Liver (tissue), 8 donors: ENCODE measurements at regions not wholly inside any gene's neighbourhood (a gene's known extent, or its start where the extent isn't known, plus 50 kb on each side); places are given as distances from the start of the nearest gene placed in this dataset.

ENCODE experiments used
- DNase-seq: peaks from one replicate; pipeline ENCODE4 v3.0.0-alpha.2; 2017; ENCODE audit warnings: low spot score
- H3K27ac ChIP-seq, 2 donors: one replicate each; pipeline ENCODE4 v1.7.0; 2013; ENCODE audit warnings: inconsistent platforms in 2 of 2, low read length in 2 of 2, control low read depth in 1 of 2, low read depth in 1 of 2, mild to moderate bottlenecking in 1 of 2
- H3K27me3 ChIP-seq, 4 donors: one replicate each; pipeline versions ENCODE4 v1.6.1 to v1.7.0; 2013; ENCODE audit warnings: low read length in 3 of 4, inconsistent platforms in 1 of 4, mild to moderate bottlenecking in 1 of 4, moderate library complexity in 1 of 4; ENCODE audit not compliant: control insufficient read depth in 4 of 4, insufficient read depth in 4 of 4
- H3K36me3 ChIP-seq, 4 donors: one replicate each; pipeline versions ENCODE4 v1.6.1 to v1.7.0; 2013; ENCODE audit warnings: low read length in 3 of 4, mild to moderate bottlenecking in 3 of 4, low read depth in 1 of 4, moderate library complexity in 1 of 4; ENCODE audit not compliant: control insufficient read depth in 4 of 4, insufficient read depth in 3 of 4
- H3K4me1 ChIP-seq, 4 donors: one replicate each; pipeline versions ENCODE4 v1.6.1 to v1.7.0; 2013; ENCODE audit warnings: low read length in 3 of 4, mild to moderate bottlenecking in 3 of 4, moderate library complexity in 1 of 4; ENCODE audit not compliant: control insufficient read depth in 4 of 4, insufficient read depth in 4 of 4
- H3K4me3 ChIP-seq, 3 donors: one replicate each; pipeline versions ENCODE4 v1.6.1 to v1.7.0; 2013; ENCODE audit warnings: low read length in 3 of 3, control low read depth in 1 of 3, low read depth in 1 of 3, mild to moderate bottlenecking in 1 of 3
- H3K9ac ChIP-seq, 2 donors: one replicate each; pipeline ENCODE4 v1.7.0; 2013; ENCODE audit warnings: low read length in 2 of 2, mild to moderate bottlenecking in 2 of 2, moderate library complexity in 2 of 2, control low read depth in 1 of 2, low read depth in 1 of 2
- H3K9me3 ChIP-seq, 4 donors: one replicate each; pipeline versions ENCODE4 v1.6.1 to v1.7.0; 2013; ENCODE audit warnings: low read length in 3 of 4; ENCODE audit not compliant: control insufficient read depth in 4 of 4
- EGR1 ChIP-seq, 2 donors: IDR thresholded peaks; 2 replicates each; pipeline ENCODE4 v1.6.1; 2016 to 2018; ENCODE audit warnings: antibody characterized with exemption in 2 of 2, low read depth in 2 of 2
- FOXA1 ChIP-seq: IDR thresholded peaks from 2 replicates; pipeline ENCODE4 v1.6.1; 2016; ENCODE audit warnings: antibody characterized with exemption
- FOXA2 ChIP-seq: IDR thresholded peaks from 2 replicates; pipeline ENCODE4 v1.6.1; 2016; ENCODE audit warnings: antibody characterized with exemption
- GABPA ChIP-seq, 2 donors: IDR thresholded peaks in 1 of 2; conservative IDR thresholded peaks in 1 of 2; 2 replicates each; pipeline ENCODE4 v1.6.1; 2016; ENCODE audit warnings: antibody characterized with exemption in 2 of 2, mild to moderate bottlenecking in 1 of 2, moderate library complexity in 1 of 2
- HNF4A ChIP-seq, 2 donors: conservative IDR thresholded peaks; 2 replicates each; pipeline ENCODE4 v1.6.1; 2016; ENCODE audit warnings: antibody characterized with exemption in 2 of 2, mild to moderate bottlenecking in 2 of 2
- HNF4G ChIP-seq: IDR thresholded peaks from 2 replicates; pipeline ENCODE4 v1.6.1; 2016; ENCODE audit warnings: antibody characterized with exemption
- JUND ChIP-seq, 2 donors: IDR thresholded peaks; 2 replicates each; pipeline ENCODE4 v1.6.1; 2016; ENCODE audit warnings: antibody characterized with exemption in 2 of 2
- NR2F2 ChIP-seq: IDR thresholded peaks from 2 replicates; pipeline ENCODE4 v1.6.1; 2016; ENCODE audit warnings: antibody characterized with exemption
- RAD21 ChIP-seq, 2 donors: IDR thresholded peaks; 2 replicates each; pipeline ENCODE4 v1.6.1; 2016; ENCODE audit warnings: antibody characterized with exemption in 2 of 2, mild to moderate bottlenecking in 2 of 2
- REST ChIP-seq: IDR thresholded peaks from 2 replicates; pipeline ENCODE4 v1.6.1; 2016; ENCODE audit warnings: antibody characterized with exemption, mild to moderate bottlenecking
- RXRA ChIP-seq, 2 donors: IDR thresholded peaks; 2 replicates each; pipeline ENCODE4 v1.6.1; 2017 to 2018; ENCODE audit warnings: antibody characterized with exemption in 2 of 2, mild to moderate bottlenecking in 1 of 2
- SP1 ChIP-seq: IDR thresholded peaks from 2 replicates; pipeline ENCODE4 v1.6.1; 2018; ENCODE audit warnings: antibody characterized with exemption, mild to moderate bottlenecking
- TAF1 ChIP-seq: conservative IDR thresholded peaks from 2 replicates; pipeline ENCODE4 v1.6.1; 2016; ENCODE audit warnings: antibody characterized with exemption, mild to moderate bottlenecking
- YY1 ChIP-seq: IDR thresholded peaks from 2 replicates; pipeline ENCODE4 v1.6.1; 2016; ENCODE audit warnings: antibody characterized with exemption, mild to moderate bottlenecking
- ZBTB33 ChIP-seq: IDR thresholded peaks from 2 replicates; pipeline ENCODE4 v1.6.1; 2016; ENCODE audit warnings: antibody characterized with exemption
- WGBS: extraction: QIAGEN DNeasy Blood & Tissue Kit; methylation state at CpG from one replicate; pipeline ENCODE4 v1.1.7; 2013; 5-methylcytosine and 5-hydroxymethylcytosine counted together
- TF ChIP-seq, protein P1 (sequence below): IDR thresholded peaks from 2 replicates; pipeline ENCODE4 v1.6.1; 2016; ENCODE audit warnings: antibody characterized with exemption
- TF ChIP-seq, protein P2 (sequence below): IDR thresholded peaks from 2 replicates; pipeline ENCODE4 v1.6.1; 2016; ENCODE audit warnings: antibody characterized with exemption
- TF ChIP-seq, protein P3 (sequence below): fragments of 150-350 bp; IDR thresholded peaks from 2 replicates; pipeline ENCODE4 v1.5.1; 2017; ENCODE audit warnings: improper control_type of control experiment, low read depth, low read length; ENCODE audit not compliant: missing input control
- donor health status: healthy.
- donor health status: healthy.
- donor health status: healthy.
- donor health status: healthy.
- donor health status: healthy.

GRCh38 chr3:167116120-167116922 is 263.8 kb downstream of the ZBBX start:
- H3K36me3 ChIP-seq = no peaks in the 10 kb centered on the region
- WGBS = 91% methylated on average over 32 of the region's 32 CpGs
- H3K27me3 ChIP-seq = no peaks in the 10 kb centered on the region
- TF ChIP-seq FOXA2 = no peak
- no peaks in the 10 kb centered on the region for H3K4me1 ChIP-seq
- H3K9me3 ChIP-seq = no peaks in the 10 kb centered on the region
- no peak overlapping the region for H3K9ac ChIP-seq
- no peak overlapping the region for H3K4me3 ChIP-seq
- no peak for DNase-seq
- H3K27ac ChIP-seq = no peak overlapping the region

- TF ChIP-seq YY1 (no peak), JUND (IDR thresholded peaks at IDR 0.05) (no peak), TAF1 (no peak), HNF4G (no peak), REST (no peak), ZBTB33 (no peak), SP1 (no peak), FOXA1 (no peak), NR2F2 (no peak), RAD21 (IDR thresholded peaks at IDR 0.05) (no peak), GABPA (IDR thresholded peaks at IDR 0.05 in 1 of 2, conservative IDR thresholded peaks at IDR 0.05 in 1 of 2) (no peak), RXRA (IDR thresholded peaks at IDR 0.05) (no peak), EGR1 (IDR thresholded peaks at IDR 0.05; ENCODE audit: low read depth in 2 of 2) (no peak), FOXA2 (no peak), HNF4A (conservative IDR thresholded peaks at IDR 0.05) (no peak)
- TF ChIP-seq, protein P1, sequence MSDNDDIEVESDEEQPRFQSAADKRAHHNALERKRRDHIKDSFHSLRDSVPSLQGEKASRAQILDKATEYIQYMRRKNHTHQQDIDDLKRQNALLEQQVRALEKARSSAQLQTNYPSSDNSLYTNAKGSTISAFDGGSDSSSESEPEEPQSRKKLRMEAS = no peak
- TF ChIP-seq, protein P2, sequence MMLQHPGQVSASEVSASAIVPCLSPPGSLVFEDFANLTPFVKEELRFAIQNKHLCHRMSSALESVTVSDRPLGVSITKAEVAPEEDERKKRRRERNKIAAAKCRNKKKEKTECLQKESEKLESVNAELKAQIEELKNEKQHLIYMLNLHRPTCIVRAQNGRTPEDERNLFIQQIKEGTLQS = no peak
- TF ChIP-seq, protein P3, sequence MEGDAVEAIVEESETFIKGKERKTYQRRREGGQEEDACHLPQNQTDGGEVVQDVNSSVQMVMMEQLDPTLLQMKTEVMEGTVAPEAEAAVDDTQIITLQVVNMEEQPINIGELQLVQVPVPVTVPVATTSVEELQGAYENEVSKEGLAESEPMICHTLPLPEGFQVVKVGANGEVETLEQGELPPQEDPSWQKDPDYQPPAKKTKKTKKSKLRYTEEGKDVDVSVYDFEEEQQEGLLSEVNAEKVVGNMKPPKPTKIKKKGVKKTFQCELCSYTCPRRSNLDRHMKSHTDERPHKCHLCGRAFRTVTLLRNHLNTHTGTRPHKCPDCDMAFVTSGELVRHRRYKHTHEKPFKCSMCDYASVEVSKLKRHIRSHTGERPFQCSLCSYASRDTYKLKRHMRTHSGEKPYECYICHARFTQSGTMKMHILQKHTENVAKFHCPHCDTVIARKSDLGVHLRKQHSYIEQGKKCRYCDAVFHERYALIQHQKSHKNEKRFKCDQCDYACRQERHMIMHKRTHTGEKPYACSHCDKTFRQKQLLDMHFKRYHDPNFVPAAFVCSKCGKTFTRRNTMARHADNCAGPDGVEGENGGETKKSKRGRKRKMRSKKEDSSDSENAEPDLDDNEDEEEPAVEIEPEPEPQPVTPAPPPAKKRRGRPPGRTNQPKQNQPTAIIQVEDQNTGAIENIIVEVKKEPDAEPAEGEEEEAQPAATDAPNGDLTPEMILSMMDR = no peak
- Histone ChIP-seq H3K36me3 (no peaks in the 10 kb centered on the region), H3K9me3 (no peaks in the 10 kb centered on the region), H3K9ac (no peak overlapping the region), H3K4me1 (no peaks in the 10 kb centered on the region), H3K4me3 (no peak overlapping the region), H3K27ac (no peak overlapping the region), H3K27me3 (no peaks in the 10 kb centered on the region)
- WGBS = 89% methylated on average over 11 of the region's 11 CpGs
- DNase-seq = no peak
These were observed 264.7 kb downstream of the ZBBX start for GRCh38 chr3:167115331-167115934.
